8988T (cell line): ENCODE measurements at regions not wholly inside any gene's neighbourhood (a gene's known extent, or its start where the extent isn't known, plus 50 kb on each side); places are given as distances from the start of the nearest gene placed in this dataset.

Experiments
- DNase-seq: peaks from one replicate; pipeline ENCODE4 v3.0.0; 2011

DNA sequence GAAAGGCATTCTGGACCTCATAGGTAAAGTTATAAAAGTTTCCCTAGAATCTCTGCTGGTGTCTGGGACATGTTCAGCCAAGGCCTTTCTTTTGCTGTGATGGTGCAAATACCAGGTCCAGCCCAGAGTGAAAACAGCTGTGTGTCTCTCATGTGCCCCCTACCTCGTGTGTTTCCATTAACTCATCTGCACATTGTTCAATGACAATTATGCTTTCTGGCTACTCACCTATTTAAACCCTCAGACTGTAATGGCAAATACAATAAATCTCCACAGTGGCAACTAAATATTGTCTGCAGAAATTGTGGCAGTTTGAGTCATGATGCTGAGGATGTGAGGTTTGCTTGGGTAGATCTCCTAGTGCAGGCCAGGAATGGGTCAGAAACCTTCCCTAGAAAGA, 53.1 kb upstream of the GALNT15 start:
- no peak for DNase-seq

DNA sequence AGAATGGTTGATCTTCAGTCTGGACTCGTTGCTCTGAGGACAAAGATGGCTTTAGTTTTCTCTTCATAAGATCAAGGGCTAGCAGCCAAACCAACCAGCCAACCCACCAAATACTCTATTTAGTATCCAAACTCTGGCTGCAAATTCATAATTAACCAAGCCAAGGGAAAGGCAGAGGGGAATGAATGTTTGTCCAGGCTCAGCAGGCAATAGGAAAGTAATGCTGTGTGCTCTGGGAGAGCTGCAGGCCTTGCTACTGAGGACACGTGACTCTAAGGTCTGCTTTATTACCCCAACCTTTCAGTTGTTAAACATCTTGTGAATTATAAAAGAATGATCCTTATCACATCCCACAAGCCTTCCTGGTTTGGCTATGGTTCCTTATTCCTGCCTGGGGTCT, 52.3 kb upstream of the GALNT15 start:
- DNase-seq, result no peak

DNA sequence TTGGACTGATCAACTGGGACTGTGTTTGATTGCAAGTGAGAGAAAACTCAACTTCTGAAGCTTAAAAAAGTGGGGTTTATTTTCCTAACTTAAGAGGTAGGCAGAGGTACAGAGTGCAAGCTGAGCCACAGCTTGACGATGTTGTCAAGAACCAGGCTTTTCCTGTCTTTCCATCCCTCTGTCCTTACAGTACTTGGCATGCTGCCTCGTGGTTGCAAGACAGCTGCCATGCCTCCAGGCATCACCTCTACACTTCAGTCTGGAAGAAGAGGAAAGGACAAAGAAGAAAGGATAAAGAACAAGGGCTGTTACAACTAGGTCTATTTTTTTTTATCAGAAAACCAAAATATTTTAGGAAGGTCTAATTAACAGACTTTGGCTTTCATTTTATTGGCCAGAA, 51.8 kb upstream of the GALNT15 start:
- DNase-seq, result no peak

- DNase-seq, result no peak
Observed at GRCh38 chr3:16124636-16125035, 49.8 kb upstream of the GALNT15 start.
